ENCODE measurements at regions not wholly inside any gene's neighbourhood (a gene's known extent, or its start where the extent isn't known, plus 50 kb on each side); places are given as distances from the start of the nearest gene placed in this dataset.

GRCh38 chr6:19538096-19538495, 299.1 kb upstream of the ID4 start:
- TF ChIP-seq Cebpa-rat (IDR thresholded peaks at IDR 0.05): no peak
- no peak overlapping the region for H3K4me2 ChIP-seq
- H3K27ac ChIP-seq: no peak overlapping the region
- no peak overlapping the region for H3K4me3 ChIP-seq
- no peaks in the 10 kb centered on the region for H3K9me3 ChIP-seq
- no peaks in the 10 kb centered on the region for H3K27me3 ChIP-seq
- H3K36me3 ChIP-seq: no peaks in the 10 kb centered on the region
- H3K9ac ChIP-seq: no peak overlapping the region
- no peaks in the 10 kb centered on the region for H3K4me1 ChIP-seq
- no peaks in the 10 kb centered on the region for H4K20me1 ChIP-seq

DNA sequence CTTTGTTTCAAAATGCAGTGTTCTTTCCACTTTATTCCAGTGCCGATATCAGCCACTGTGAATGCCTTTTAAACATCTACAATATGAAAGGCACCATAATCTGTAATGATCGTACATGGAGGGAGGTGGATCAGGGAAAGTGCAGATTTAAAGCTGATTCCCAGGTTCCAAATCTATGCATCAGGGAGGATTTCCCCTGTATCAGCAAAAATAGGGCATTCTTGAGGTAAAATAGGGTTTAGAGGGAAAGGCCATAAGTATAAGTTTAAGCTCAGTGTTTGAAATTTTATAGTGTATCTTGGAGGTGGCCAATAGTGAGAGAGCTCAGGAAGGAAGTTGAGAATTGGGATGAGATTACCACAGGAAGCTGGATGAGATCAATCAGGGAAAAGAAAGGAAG, 289.7 kb upstream of the ID4 start:
- no peaks in the 10 kb centered on the region for H4K20me1 ChIP-seq
- no peaks in the 10 kb centered on the region for H3K36me3 ChIP-seq
- no peak overlapping the region for H3K9ac ChIP-seq
- no peaks in the 10 kb centered on the region for H3K27me3 ChIP-seq
- H3K4me2 ChIP-seq: no peak overlapping the region
- no peak for TF ChIP-seq Cebpa-rat (IDR thresholded peaks at IDR 0.05)
- no peak overlapping the region for H3K4me3 ChIP-seq
- H3K9me3 ChIP-seq: no peaks in the 10 kb centered on the region
- no peaks in the 10 kb centered on the region for H3K4me1 ChIP-seq
- H3K27ac ChIP-seq: no peak overlapping the region

DNA sequence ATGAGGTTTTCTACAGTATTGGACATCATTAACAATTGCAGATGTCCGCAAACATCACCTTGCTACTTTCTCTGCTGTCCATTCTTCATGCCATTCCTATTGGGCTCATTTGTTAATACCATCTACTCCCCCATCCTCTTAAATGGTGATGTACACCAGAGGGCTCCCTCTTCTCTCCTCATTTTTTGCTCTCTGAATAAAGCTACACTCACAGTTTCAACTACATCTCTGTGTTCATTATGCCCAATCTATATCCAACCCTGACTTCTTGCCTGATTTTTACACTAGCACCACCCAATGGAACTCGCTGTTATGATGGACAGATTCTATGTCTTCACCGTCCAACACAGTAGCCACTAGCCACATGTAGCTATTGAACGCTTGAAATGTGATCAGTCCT, 288.1 kb upstream of the ID4 start:
- no peak overlapping the region for H3K4me2 ChIP-seq
- H3K4me3 ChIP-seq: no peak overlapping the region
- no peaks in the 10 kb centered on the region for H4K20me1 ChIP-seq
- H3K9me3 ChIP-seq: peaks cover 5% of the 10 kb centered on the region
- no peaks in the 10 kb centered on the region for H3K36me3 ChIP-seq
- no peak overlapping the region for H3K27ac ChIP-seq
- no peaks in the 10 kb centered on the region for H3K4me1 ChIP-seq
- H3K9ac ChIP-seq: no peak overlapping the region
- TF ChIP-seq Cebpa-rat (IDR thresholded peaks at IDR 0.05): no peak
- H3K27me3 ChIP-seq: no peaks in the 10 kb centered on the region

DNA sequence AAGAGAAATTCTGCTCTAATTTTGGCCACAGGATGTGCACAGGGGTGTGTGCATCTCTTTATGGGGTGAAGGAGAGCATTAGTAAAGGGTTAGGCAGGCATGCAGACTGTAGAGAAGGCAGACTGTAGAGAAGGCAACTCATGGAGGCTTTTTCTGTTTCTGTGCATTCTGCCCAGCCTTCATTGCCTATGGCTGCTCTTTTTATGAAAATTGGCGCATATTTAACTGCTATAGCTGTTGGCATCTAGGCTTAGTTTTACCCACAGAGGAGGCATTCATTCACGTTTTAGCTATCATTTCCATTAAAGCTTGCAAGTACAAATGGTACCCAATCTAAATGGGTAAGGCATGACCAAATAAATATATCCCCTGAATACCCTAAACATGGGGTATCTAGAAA, 286.8 kb upstream of the ID4 start:
- no peak overlapping the region for H3K4me3 ChIP-seq
- H3K4me2 ChIP-seq: no peak overlapping the region
- H3K9me3 ChIP-seq: peaks cover 5% of the 10 kb centered on the region
- H3K4me1 ChIP-seq: no peaks in the 10 kb centered on the region
- no peak for TF ChIP-seq Cebpa-rat (IDR thresholded peaks at IDR 0.05)
- H3K27me3 ChIP-seq: no peaks in the 10 kb centered on the region
- no peak overlapping the region for H3K27ac ChIP-seq
- no peak overlapping the region for H3K9ac ChIP-seq
- H3K36me3 ChIP-seq: no peaks in the 10 kb centered on the region
- H4K20me1 ChIP-seq: no peaks in the 10 kb centered on the region

DNA sequence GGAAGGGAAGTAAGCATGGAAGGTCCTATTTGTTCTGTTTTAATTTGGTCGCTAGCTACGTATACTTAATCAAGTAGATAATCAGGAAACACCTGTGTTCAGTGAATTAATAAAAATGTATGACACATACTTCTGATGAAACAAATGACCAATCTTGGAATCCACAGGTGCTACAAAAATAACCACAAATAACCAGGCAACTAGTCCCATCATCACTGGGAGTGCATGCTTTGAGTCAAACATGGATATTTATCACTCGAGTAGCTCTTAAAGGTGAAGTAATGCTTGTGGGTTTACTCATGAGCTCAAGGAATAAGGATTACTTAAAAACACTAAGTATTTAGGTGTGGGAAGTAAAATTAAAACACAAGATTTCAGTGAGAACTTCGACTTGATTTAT, 285.6 kb upstream of the ID4 start:
- TF ChIP-seq Cebpa-rat (IDR thresholded peaks at IDR 0.05): no peak
- Histone ChIP-seq H3K27me3 (no peaks in the 10 kb centered on the region), H3K27ac (no peak overlapping the region), H3K9ac (no peak overlapping the region), H3K9me3 (peaks cover 5% of the 10 kb centered on the region), H3K36me3 (no peaks in the 10 kb centered on the region), H3K4me1 (no peaks in the 10 kb centered on the region), H4K20me1 (no peaks in the 10 kb centered on the region), H3K4me3 (no peak overlapping the region), H3K4me2 (no peak overlapping the region)

DNA sequence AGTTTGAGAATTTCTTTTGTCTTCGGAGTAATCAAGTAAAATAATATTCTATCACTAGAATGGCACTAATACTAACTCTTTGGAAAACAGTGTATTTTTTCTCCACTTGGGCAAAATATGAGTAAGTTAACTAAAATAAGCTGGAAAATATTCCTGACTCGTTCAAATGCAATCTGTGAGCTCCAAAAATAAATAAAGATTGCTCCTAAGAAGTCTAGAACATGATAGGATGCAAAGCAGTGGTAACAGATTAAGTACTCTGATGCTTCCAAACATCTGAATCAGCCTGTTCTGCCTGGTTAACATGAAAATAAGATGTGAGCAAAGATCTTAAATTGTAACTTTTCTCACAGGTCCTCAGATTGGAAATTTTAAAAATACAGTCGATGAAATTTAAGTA, 285.1 kb upstream of the ID4 start:
- Histone ChIP-seq H3K4me1 (no peaks in the 10 kb centered on the region), H3K27me3 (no peaks in the 10 kb centered on the region), H3K9ac (no peak overlapping the region), H4K20me1 (no peaks in the 10 kb centered on the region), H3K36me3 (no peaks in the 10 kb centered on the region), H3K9me3 (peaks cover 5% of the 10 kb centered on the region), H3K4me3 (no peak overlapping the region), H3K27ac (no peak overlapping the region), H3K4me2 (no peak overlapping the region)
- TF ChIP-seq Cebpa-rat (IDR thresholded peaks at IDR 0.05): no peak

- no peak overlapping the region for H3K4me3 ChIP-seq
- no peaks in the 10 kb centered on the region for H3K4me1 ChIP-seq
Measured at GRCh38 chr6:19552588-19552987, 284.6 kb upstream of the ID4 start.

DNA sequence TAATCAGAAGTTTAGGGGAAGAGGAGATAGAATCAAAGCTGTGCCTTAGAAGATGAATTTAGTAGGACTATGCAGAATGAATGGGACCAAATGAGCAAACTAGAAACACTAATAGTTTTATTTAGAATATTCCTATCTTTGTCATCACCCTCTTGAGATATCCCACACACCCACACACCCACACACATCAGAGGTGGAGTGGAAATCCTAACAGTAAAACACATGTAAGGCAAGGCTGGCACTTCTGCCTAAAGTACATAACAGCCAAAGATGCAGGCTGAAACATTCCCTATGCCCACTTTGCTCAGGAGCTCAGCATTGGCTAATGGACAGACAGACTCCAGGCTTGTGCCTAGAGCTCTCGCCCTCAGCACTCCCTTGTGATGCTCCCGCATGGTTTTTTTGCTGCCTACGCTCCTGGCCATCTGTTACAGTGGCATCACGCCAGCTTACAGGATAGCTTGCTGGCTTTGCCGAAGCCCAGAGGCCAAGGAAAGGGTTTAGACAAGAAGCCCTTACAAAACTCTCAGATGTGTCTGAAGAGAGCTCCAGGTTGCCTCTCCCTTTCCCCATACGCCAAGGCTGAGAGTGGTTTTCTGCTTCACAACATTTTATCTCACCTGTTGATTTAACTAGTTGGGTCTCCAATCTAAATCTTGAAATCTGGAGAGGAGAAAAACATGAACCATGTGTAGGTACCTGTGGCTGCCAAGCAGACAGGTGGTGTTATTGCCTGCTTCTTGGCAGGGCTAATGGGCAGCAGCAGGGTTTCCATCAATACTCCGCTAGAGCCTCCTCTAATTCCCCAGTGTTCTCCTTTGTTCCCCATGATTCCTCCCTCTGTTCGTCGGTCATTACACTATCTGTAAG, 282.6 kb upstream of the ID4 start:
- no peak overlapping the region for H3K27ac ChIP-seq
- H3K9ac ChIP-seq: no peak overlapping the region
- H3K4me3 ChIP-seq: no peak overlapping the region
- peaks cover 5% of the 10 kb centered on the region for H3K9me3 ChIP-seq
- H3K4me2 ChIP-seq: no peak overlapping the region
- TF ChIP-seq Cebpa-rat (IDR thresholded peaks at IDR 0.05): no peak
- H3K36me3 ChIP-seq: no peaks in the 10 kb centered on the region
- no peaks in the 10 kb centered on the region for H3K27me3 ChIP-seq
- H4K20me1 ChIP-seq: no peaks in the 10 kb centered on the region
- no peaks in the 10 kb centered on the region for H3K4me1 ChIP-seq

More at GRCh38 chr6:19552588-19552987, 284.6 kb upstream of the ID4 start:
- no peak for TF ChIP-seq Cebpa-rat (IDR thresholded peaks at IDR 0.05)
- Histone ChIP-seq H3K36me3 (no peaks in the 10 kb centered on the region), H3K27ac (no peak overlapping the region), H3K9me3 (peaks cover 5% of the 10 kb centered on the region), H3K9ac (no peak overlapping the region), H3K27me3 (no peaks in the 10 kb centered on the region), H3K4me2 (no peak overlapping the region), H4K20me1 (no peaks in the 10 kb centered on the region)

DNA sequence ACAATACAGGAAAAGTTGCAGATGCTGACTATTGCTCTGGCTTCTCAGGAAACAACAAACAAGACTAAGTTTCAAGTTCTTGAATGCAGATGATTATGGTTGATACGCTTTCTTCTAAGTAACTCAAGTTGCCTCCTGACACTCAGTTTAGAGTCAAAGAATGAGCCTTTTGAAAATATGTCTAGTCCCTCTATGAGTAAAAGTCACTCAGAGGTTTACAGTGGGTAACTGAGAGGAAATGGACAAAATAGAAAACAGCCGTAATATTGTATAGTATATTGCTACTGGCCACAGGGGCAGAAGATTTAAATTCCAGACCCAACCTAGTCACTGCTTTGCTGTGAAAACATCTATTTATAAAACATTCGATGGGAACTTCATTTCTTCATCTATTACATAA, 280.0 kb upstream of the ID4 start:
- peaks cover 6% of the 10 kb centered on the region for H3K4me1 ChIP-seq
- no peak overlapping the region for H3K4me3 ChIP-seq
- no peaks in the 10 kb centered on the region for H3K27me3 ChIP-seq
- no peak overlapping the region for H3K27ac ChIP-seq
- no peak for TF ChIP-seq Cebpa-rat (IDR thresholded peaks at IDR 0.05)
- peaks cover 13% of the 10 kb centered on the region for H3K9me3 ChIP-seq
- no peaks in the 10 kb centered on the region for H4K20me1 ChIP-seq
- H3K9ac ChIP-seq: no peak overlapping the region
- H3K4me2 ChIP-seq: no peak overlapping the region
- no peaks in the 10 kb centered on the region for H3K36me3 ChIP-seq

DNA sequence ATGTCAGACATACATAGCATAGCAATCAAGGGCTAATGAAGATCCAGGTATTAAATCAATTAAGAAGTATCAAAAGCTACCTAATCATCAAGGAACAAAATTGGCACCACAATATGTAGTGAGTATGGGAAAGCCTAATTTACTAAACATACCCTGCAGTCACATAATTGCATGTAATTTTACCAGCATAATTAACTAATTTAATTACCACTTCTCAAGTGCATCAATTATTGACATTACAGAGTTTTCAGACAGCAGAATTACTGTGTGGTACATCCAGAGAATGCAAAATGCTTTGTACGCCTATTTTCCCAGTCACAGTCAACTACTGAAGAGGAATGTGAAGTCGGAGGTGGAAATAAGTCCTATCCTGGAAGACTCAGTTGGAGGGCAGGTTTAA, 279.0 kb upstream of the ID4 start:
- Histone ChIP-seq H3K27me3 (no peaks in the 10 kb centered on the region), H4K20me1 (no peaks in the 10 kb centered on the region), H3K9ac (no peak overlapping the region), H3K9me3 (0 out of 2 replicates have a peak, but pooled peaks cover 7% of the 10 kb centered on the region), H3K36me3 (no peaks in the 10 kb centered on the region), H3K27ac (no peak overlapping the region), H3K4me2 (no peak overlapping the region), H3K4me1 (peaks cover 6% of the 10 kb centered on the region), H3K4me3 (no peak overlapping the region)
- no peak for TF ChIP-seq Cebpa-rat (IDR thresholded peaks at IDR 0.05)
